ENCODE measurements at regions not wholly inside any gene's neighbourhood (a gene's known extent, or its start where the extent isn't known, plus 50 kb on each side); places are given as distances from the start of the nearest gene placed in this dataset.
"Not testable (repeated sequence)": the region's sequence is repeated elsewhere in the genome, so short reads cannot be mapped to it uniquely, and the experiment has no call there.

GRCh38 chr13:68905186-68905585, 1202.4 kb upstream of the ATXN8OS start:
- POLR2A ChIA-PET (ENCODE audit: low non-redundant PET) = no interaction called here
- TF ChIP-seq CTCF (conservative IDR thresholded peaks at IDR 0.05; ENCODE audit: low read depth, low read length) (no peak), EZH2 (IDR thresholded peaks at IDR 0.05; ENCODE audit: borderline replicate concordance, low read depth, low read length, poor library complexity, severe bottlenecking) (no peak)
- no peaks in the 10 kb centered on the region for H3K27me3 ChIP-seq (replicated peaks; ENCODE audit: insufficient read depth, low read depth, low read length, poor library complexity)

GRCh38 chr13:68897331-68897928, 1210.2 kb upstream of the ATXN8OS start:
- CTCF ChIA-PET = no interaction called here
- Histone ChIP-seq H3K27ac (ENCODE audit: low read depth, low read length, poor library complexity, severe bottlenecking) (no peak overlapping the region), H3K27me3 (replicated peaks; ENCODE audit: insufficient read depth, low read depth, low read length, poor library complexity) (no peaks in the 10 kb centered on the region), H3K4me1 (ENCODE audit: insufficient read depth, low read length, poor library complexity, severe bottlenecking) (no peaks in the 10 kb centered on the region), H3K9me3 (ENCODE audit: low read depth, low read length, poor library complexity, severe bottlenecking) (no peaks in the 10 kb centered on the region), H3K36me3 (ENCODE audit: insufficient read depth, low read length, poor library complexity, severe bottlenecking) (no peaks in the 10 kb centered on the region), H3K4me3 (ENCODE audit: low read depth, low read length, poor library complexity, severe bottlenecking) (no peak overlapping the region)
- TF ChIP-seq EZH2 (IDR thresholded peaks at IDR 0.05; ENCODE audit: borderline replicate concordance, low read depth, low read length, poor library complexity, severe bottlenecking) (no peak), CTCF (conservative IDR thresholded peaks at IDR 0.05; ENCODE audit: low read depth, low read length) (no peak)
- POLR2A ChIA-PET (ENCODE audit: low non-redundant PET) = no interaction called here
- DNase-seq (ENCODE audit: low spot score) = no peak
- BruUV-seq (replicated peaks) = no TSS peak
- intact Hi-C loops (cut with micrococcal nuclease; ENCODE audit: unreplicated experiment) = no loop called here

More at GRCh38 chr13:68905186-68905585, 1202.4 kb upstream of the ATXN8OS start:
- CTCF ChIA-PET = no interaction called here
- Histone ChIP-seq H3K4me3 (ENCODE audit: low read depth, low read length, poor library complexity, severe bottlenecking) (no peak overlapping the region), H3K36me3 (ENCODE audit: insufficient read depth, low read length, poor library complexity, severe bottlenecking) (no peaks in the 10 kb centered on the region), H3K9me3 (ENCODE audit: low read depth, low read length, poor library complexity, severe bottlenecking) (peaks cover 18% of the 10 kb centered on the region), H3K4me1 (ENCODE audit: insufficient read depth, low read length, poor library complexity, severe bottlenecking) (no peaks in the 10 kb centered on the region), H3K27ac (ENCODE audit: low read depth, low read length, poor library complexity, severe bottlenecking) (no peak overlapping the region)
- no TSS peak for BruUV-seq (replicated peaks)
- intact Hi-C loops (cut with micrococcal nuclease; ENCODE audit: unreplicated experiment) = no loop called here
- DNase-seq (ENCODE audit: low spot score) = no peak

GRCh38 chr13:68895696-68896095, 1211.9 kb upstream of the ATXN8OS start:
- Histone ChIP-seq H3K9me3 (ENCODE audit: low read depth, low read length, poor library complexity, severe bottlenecking) (no peaks in the 10 kb centered on the region), H3K27ac (ENCODE audit: low read depth, low read length, poor library complexity, severe bottlenecking) (no peak overlapping the region), H3K27me3 (replicated peaks; ENCODE audit: insufficient read depth, low read depth, low read length, poor library complexity) (no peaks in the 10 kb centered on the region), H3K4me3 (ENCODE audit: low read depth, low read length, poor library complexity, severe bottlenecking) (no peak overlapping the region), H3K4me1 (ENCODE audit: insufficient read depth, low read length, poor library complexity, severe bottlenecking) (no peaks in the 10 kb centered on the region), H3K36me3 (ENCODE audit: insufficient read depth, low read length, poor library complexity, severe bottlenecking) (no peaks in the 10 kb centered on the region)
- CTCF ChIA-PET = no interaction called here
- POLR2A ChIA-PET (ENCODE audit: low non-redundant PET) = no interaction called here
- BruUV-seq (replicated peaks) = no TSS peak
- no peak for DNase-seq (ENCODE audit: low spot score)
- no peak for TF ChIP-seq EZH2 (IDR thresholded peaks at IDR 0.05; ENCODE audit: borderline replicate concordance, low read depth, low read length, poor library complexity, severe bottlenecking)
- TF ChIP-seq CTCF (conservative IDR thresholded peaks at IDR 0.05; ENCODE audit: low read depth, low read length) = no peak
- intact Hi-C loops (cut with micrococcal nuclease; ENCODE audit: unreplicated experiment) = no loop called here

GRCh38 chr13:68893721-68894120, 1213.9 kb upstream of the ATXN8OS start:
- H3K4me1 ChIP-seq (ENCODE audit: insufficient read depth, low read length, poor library complexity, severe bottlenecking); H3K36me3 ChIP-seq (ENCODE audit: insufficient read depth, low read length, poor library complexity, severe bottlenecking); intact Hi-C loops (cut with micrococcal nuclease; ENCODE audit: unreplicated experiment); CTCF ChIA-PET; H3K27me3 ChIP-seq (replicated peaks; ENCODE audit: insufficient read depth, low read depth, low read length, poor library complexity); POLR2A ChIA-PET (ENCODE audit: low non-redundant PET); H3K9me3 ChIP-seq (ENCODE audit: low read depth, low read length, poor library complexity, severe bottlenecking); DNase-seq (ENCODE audit: low spot score); H3K27ac ChIP-seq (ENCODE audit: low read depth, low read length, poor library complexity, severe bottlenecking); H3K4me3 ChIP-seq (ENCODE audit: low read depth, low read length, poor library complexity, severe bottlenecking); BruUV-seq (replicated peaks): not testable (repeated sequence)

GRCh38 chr13:68892596-68892995, 1215.0 kb upstream of the ATXN8OS start:
- intact Hi-C loops (cut with micrococcal nuclease; ENCODE audit: unreplicated experiment); CTCF ChIA-PET; H3K36me3 ChIP-seq (ENCODE audit: insufficient read depth, low read length, poor library complexity, severe bottlenecking); BruUV-seq (replicated peaks); POLR2A ChIA-PET (ENCODE audit: low non-redundant PET); H3K9me3 ChIP-seq (ENCODE audit: low read depth, low read length, poor library complexity, severe bottlenecking); H3K27ac ChIP-seq (ENCODE audit: low read depth, low read length, poor library complexity, severe bottlenecking); H3K27me3 ChIP-seq (replicated peaks; ENCODE audit: insufficient read depth, low read depth, low read length, poor library complexity); H3K4me3 ChIP-seq (ENCODE audit: low read depth, low read length, poor library complexity, severe bottlenecking); H3K4me1 ChIP-seq (ENCODE audit: insufficient read depth, low read length, poor library complexity, severe bottlenecking); DNase-seq (ENCODE audit: low spot score): not testable (repeated sequence)

Measured in A673 (cell line).